GM21526 (cell line): ENCODE measurements at regions not wholly inside any gene's neighbourhood (a gene's known extent, or its start where the extent isn't known, plus 50 kb on each side); places are given as distances from the start of the nearest gene placed in this dataset.
"Not testable (repeated sequence)": the region's sequence is repeated elsewhere in the genome, so short reads cannot be mapped to it uniquely, and the experiment has no call there.

Experiments used
- ATAC-seq: cut with Tn5 transposase; IDR thresholded peaks from one replicate; pipeline ENCODE4 v1.9.1; 2021; ENCODE audit warnings: moderate library complexity; ENCODE audit not compliant: unreplicated experiment, low FRiP score

DNA sequence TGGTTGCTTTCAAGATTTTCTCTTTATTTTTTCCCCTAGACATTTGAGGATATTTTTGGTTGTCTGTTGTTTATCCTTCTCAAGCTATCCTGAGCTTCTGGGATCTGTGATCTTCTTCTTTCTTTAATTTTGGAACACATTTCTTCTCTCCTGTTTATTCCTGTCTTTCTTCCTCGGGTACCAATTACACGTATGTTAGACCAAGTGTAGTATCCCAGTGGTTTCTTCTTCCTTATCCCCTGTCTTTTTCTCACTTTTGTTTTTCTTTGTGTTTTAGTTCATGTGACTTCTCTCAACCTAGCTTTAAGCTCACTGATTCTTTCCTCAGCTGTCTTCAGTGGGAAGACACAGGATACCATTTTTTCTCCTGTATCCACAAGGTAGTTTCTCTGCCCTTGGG lies 120.0 kb downstream of the GALR1 start:
- no peak for ATAC-seq

DNA sequence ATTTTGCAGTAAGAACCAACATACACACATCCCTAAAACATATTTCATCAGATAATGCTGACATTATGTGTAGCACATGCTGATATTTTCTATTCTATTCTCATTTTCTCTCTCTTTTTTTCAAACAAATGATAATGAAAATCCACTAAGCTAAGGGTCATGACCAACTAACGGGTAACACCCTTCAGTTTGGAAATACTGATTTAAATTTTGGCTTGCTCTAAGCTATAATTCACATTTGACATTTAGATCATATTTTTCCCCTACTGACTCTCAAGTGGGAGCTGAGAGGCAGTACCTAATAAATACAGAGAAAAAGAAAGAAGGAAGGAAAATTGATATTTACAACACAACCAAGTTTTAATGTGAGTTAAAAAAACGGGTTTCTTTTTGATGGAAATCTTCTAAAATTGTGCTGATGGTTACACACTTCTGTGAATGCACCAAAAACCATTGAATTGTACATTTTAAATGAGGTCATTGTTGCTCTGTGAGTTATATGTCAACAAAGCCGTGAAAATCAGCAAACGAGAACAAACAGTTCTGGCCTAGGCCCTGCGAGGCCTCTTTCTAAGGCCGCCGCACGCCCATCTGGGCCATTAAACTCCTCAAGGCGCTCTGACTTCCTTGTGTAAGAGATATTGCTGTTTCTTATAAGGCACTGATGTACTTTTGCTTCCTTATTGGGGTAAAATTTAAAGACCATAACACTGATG lies 124.2 kb downstream of the GALR1 start:
- no peak for ATAC-seq

DNA sequence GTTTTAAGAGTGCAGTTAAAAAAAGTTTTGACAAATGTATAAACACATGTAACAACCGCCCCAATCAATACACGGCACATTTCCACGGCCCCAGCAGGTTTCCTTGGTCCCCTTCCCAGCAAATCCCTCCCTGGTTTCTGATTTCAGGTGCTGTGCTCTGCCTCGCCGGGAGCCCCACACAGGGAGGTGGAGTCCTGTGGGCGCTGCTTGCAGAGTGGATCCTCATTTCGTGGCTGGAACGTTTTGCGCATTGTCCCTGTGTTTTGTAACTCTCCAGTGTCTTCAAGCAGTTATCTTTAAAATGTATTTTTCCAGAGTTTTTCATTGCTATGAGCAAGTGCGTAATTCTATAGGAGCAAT lies 124.8 kb downstream of the GALR1 start:
- ATAC-seq = no peak

DNA sequence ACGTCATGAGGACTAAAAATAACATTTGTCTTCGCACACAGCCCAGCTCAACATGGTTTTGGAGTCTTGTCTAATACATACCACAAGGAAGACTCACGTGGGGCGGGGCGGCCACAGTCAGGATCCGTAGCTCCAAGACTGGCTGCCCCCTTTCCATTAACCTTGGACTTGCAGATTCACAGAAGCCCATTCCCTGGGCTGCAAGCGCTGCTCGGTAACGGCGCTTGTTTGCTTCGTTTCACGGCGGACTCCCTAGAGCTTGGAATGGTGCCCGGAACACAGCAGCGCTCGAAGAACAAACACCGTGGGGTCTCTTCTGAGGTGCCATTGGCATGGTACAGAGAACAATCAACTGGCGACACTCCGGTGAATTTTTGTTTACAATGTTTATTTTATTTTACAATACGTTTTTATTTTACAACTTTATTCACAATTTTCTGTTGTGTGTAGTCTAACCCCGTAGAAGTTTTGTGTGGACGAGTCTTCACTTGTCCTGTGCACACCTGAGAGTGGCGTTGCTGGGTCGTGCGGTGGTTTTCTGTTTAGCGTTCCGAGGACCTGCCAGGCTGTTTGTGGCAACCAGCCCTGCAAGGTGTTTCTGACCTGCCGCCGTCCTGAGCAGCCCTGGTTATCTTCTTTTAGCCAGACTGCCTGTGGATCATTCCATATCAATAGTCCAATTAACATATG lies 126.5 kb downstream of the GALR1 start:
- no peak for ATAC-seq

DNA sequence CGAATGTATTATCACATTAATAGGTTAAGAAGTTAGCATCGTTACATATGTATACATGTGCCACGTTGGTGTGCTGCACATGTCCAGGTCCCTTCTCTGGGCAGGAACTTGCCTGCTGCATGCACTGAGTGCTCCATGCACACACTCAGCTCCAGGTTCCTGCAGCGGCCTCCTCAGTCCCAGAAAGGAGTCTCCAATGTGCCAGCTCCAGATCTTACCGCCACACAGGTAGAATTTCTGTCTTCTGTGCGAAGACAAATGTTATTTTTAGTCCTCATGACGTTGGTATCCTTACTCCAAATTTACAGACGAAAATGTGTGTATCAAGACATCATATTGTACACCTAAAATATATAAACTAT lies 127.1 kb downstream of the GALR1 start:
- no peak for ATAC-seq

DNA sequence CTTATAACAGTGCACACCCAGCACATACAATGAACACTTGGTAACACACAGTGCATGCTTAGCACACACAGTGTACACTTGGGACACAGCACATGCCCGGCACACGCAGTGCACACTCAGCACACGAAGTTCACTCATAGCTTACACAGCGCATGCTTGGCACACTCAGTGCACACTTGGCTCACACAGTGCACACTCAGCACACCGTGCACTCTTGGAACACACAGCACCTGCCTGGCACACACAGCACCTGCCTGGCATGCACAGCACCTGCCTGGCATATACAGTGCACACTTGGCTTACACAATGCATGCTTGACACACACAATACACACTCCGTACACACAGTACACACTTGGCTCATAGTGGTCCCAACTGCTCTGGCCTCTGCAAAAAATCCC lies 128.2 kb downstream of the GALR1 start:
- ATAC-seq = no peak

DNA sequence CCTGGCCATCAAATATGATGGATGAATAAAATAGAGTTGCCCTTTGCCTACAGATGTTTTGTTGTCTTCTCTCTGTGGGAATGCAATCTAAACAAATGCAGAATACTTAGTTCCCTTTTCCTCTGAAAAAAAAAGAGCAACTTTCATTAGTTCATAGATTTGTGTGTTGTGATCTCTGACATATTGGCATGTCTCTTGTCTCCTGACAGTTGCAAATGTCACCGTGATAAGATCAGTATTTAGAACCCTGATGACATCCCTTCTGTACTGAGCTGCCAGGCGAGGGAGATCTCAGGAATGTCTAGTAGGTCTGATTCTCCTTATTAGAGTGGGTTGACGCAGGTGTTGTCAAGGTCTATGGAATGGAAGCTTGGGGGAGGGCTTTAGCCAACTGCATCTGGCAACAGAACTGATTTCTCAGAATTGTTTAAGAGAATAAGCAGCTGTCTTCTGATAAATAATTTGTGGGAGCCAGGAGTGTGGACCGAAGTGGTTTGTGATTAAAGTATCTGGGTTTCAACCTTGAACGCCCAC lies 130.4 kb downstream of the GALR1 start:
- ATAC-seq = no peak

DNA sequence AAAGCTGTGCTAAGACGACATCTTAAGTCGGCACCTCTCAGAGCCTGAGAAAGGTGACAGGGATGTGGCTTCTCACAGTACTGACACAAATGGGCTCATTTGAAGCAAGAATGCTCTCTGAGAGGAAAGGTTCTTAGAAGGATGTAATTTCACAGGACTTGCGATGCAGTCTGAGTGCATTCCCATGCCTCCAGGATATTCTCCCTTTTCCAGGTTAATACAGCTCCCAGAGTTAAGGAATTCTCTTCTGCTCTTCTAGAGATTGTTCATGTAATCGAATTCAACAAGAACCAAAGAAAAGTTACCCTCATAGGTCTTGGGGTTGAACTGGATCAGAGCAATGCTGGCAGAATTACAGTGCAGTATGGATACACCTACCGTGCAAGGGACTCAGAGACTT lies 131.0 kb downstream of the GALR1 start:
- no peak for ATAC-seq

DNA sequence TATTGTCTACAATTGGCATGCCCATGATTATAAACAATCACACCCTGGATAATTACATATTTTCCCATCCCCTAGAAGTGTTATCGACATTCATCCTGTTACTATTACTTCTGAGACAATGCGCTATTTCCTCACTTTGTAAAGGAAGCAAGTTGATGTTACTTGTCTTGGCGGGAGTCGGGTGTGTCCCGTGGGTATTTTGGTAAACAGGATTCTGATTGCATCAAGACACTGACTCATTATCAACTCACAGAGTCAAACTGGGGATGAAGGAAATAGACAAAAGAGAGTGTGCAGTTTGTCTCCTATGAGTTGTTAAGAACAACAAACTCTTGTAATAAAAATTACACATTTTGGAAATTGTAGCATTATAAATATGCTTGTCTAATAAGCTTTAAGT lies 142.7 kb downstream of the GALR1 start:
- ATAC-seq = no peak

DNA sequence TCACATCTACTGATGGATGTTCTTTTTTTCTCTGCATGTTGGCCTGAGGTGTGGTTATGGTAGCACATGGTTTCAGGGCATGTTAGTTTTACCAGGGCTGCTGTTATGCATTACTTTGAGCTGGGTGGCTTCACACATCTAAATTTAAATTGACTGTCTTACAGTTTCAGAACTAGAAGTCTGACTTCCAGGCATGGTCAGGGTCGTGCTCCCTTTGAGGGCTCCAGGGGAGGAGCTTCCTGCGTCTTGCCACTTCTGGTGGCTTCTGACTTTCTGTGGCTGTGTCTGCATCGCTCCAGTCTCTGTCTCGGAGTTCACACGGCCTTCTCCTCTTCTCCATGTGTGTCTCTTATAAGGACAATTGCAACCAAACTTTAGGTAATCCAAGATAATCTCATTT lies 143.9 kb downstream of the GALR1 start:
- ATAC-seq = no peak

DNA sequence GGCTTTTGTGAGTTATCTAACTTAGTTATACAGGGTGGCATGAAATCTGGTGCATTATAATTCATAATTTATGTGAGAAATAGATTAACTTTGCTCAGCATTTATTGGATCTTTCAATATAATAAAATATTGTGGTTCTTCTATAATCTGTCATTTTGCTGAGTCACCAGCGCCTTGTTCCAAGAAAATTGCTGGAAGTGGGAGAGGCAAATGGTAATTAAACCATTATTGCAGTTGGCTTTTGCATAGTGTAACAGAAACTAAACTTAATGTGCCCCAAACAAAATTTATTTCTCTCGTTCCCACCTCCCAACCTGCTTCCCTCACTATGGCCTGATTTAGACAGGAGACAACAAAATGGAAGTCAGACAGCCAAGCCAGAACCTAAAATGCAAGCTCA lies 146.3 kb downstream of the GALR1 start:
- ATAC-seq = no peak

DNA sequence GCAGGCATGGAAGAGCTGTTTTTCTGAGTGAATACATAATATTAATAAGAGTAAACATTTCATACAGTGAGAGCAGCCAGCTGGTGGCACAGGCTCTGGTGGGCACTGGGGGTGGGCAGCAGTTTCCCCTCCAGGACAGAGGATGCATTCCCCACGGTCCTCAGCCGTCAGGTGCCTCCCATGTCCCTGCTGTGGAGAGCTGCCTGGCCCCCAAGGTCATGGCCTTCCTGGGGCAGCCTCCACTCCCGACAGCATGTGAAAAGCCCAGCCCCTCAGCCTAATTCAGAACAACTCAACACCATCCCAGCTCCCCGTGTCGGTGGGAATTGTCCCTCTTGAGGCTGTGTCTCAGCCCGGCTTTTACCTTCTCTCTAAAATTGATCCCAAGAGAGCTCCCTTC lies 147.4 kb downstream of the GALR1 start:
- ATAC-seq = no peak

DNA sequence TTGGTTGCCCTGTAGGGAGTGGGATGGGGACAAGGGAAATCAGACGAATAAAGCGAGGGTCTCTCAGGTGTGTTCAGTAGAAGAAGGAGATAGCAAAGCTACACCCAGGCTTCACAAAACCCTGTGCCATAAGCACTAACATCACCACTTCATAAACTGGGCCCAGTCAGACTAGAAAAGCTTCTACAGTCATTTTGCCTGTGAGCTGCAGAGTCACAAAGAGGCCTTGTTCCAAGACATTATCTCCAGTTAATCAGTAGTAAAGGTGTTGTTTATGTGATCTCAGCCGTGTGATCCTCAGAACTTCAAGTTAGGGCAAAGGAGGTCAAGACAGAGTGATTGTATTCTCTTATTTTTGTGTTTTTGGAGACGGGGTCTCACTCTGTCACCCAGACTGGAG lies 148.0 kb downstream of the GALR1 start:
- ATAC-seq = no peak

DNA sequence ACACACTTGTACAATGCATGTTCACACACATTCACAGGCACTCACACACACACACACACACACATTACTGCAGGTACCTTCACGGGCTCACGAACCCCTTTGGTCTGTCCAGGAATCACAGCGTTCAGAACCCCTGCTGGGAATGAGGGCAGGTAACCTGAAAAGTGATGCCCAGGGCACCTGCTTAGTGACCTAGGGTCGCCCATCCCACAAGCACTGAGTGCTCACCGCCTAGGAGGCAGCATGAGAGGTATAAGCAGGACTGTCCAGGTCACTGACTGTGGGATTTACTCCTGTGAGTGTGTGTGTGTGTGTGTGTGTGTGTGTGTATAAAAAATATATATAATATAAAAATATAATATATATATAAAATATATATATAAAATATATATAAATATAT lies 150.9 kb downstream of the GALR1 start:
- ATAC-seq = no peak

DNA sequence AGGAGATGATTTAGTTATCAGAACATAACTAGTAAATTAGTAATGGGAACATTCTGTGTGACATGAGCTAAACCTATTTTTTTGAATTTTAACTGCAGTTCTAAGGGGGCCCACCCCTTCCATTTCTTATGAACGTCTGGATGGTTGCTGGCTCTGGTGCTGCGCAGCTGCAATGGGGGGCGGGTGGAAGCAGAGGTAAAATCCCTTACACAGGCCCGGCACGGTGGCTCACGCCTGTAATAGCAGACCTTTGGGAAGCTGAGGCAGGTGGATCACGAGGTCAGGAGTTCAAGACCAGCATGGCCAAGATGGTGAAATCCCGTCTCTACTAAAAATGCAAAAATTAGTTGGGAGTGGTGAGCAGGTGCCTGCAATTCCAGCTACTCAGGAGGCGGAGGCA lies 151.5 kb downstream of the GALR1 start:
- ATAC-seq = no peak

DNA sequence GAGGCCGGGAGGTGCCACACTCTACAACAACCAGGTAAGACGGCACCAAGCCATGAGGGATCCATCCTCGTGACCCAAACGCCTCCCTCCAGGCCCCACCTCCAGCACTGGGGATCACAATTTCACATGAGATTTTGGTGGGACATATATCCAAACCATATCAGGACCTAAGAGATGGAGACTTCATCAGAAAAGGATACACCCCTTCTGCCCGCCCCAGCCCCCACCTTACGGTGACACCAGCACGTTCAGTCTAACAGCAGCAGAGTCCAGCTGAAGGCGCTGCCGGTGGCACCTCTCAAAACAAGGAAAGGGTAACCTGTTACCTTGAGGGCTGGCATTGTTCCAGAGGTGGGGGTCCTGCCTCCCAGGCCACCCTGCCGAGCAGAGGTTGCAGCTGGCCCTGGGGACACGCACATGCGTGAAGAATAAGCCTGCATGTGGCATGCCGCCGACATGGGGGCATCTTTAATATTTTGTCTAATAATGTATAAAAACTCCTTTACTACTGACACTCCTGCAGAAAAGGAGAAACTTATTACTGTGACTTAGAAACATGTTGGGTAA lies 154.4 kb downstream of the GALR1 start:
- ATAC-seq = no peak

DNA sequence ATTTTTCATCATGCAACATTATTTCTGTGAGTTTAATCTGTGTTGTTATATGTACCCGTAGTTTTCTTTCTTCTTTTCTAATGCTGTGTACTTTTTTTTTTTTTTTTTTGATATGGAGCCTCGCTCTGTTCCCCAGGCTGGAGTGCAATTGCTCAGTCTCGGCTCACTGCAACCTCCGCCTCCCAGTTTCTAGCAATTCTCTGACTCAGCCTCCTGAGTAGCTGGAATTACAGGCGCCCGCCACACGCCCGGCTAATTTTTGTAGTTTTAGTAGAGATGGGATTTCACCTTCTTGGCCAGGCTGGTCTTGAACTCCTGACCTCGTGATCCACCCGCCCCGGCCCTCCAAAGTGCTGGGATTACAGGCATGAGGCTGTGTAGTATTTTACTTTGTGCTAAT lies 155.4 kb downstream of the GALR1 start:
- ATAC-seq = no peak

DNA sequence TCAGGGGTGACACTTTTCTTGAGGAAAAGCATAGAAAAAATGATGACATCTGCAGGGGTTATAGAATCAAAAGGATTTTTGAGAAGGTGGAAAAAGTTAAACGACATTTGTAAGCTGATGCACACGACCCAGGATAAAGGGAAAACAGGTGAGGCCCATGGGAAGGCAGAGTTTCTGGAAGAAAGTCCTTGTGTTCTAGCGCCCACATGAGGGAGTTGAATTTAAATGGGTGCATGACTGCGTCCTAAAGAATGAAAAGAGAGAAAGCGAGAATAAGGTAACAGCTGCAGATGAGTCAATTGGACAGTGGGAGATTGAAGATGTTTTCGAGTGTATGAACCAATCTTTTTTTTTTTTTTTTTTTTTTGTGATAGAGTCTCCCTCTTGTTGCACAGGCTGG lies 158.1 kb downstream of the GALR1 start:
- ATAC-seq = no peak

DNA sequence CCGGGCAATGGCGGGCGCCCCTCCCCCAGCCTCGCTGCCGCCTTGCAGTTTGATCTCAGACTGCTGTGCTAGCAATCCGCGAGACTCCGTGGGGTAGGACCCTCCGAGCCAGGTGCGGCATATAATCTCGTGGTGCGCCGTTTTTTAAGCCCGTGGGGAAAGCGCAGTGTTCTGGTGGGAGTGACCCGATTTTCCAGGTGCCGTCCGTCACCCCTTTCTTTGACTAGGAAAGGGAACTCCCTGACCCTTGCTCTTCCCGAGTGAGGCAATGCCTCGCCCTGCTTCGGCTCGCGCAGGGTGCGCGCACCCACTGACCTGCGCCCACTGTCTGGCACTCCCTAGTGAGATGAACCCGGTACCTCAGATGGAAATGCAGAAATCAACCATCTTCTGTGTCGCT lies 171.9 kb downstream of the GALR1 start:
- not testable (repeated sequence) for ATAC-seq

DNA sequence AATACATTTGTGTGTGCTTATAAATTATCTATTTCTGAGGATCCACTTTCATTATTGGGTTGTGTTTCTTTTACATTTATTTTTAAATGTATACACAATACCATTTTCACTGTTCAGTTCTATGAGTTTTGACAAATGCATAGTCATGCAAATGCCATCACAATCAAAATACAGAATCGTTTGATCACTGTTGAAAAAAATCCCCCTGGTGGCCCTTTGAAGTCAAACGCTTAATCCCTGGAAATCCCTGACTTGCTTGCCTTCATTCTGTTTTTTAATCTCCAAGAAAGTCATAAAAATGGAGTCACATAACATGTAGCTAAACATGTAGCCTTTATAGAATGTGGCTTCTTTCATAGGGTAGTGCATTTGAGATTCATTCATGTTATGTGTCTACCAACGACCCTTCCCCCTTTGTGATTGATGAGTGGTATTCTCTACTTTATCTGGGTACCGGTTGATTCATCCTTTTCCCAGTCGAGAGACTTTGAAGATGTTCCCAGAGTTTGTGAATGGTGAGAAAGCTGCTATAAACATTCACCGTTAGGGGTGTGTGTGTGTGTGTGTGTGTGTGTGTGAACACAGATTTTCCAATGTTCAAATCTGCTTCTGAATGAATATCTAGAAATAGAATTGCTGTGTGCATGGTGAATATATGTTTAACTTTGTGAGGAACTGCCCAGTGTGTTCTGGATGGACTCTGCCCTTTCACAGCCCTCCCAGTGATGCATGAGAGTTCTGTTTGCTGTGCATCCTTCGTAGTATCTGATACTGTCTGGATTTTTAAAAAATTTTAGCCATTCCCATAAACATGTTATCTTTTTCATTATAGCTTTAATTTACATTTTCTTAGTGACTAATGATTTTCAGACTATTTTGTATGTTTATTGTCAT lies 173.6 kb downstream of the GALR1 start:
- no peak for ATAC-seq

DNA sequence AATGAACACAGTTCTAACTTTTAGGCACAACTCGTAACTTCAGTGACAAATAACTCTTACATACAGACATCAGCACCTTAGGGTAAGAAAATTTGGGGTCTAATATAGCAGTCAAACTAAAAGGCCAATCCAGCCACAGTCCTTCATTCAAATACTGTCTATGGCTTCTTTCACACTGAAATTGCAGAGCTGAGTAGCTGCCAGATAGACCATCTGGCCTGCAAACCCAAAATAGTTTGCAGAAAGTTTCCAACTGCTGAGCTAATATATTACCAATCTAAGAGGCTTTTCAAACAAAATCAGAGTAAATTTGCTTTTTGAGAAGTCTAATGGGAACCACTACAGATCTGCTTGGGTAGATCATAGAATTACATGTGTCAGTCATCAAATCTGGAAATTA lies 183.4 kb downstream of the GALR1 start:
- no peak for ATAC-seq
